KMS-11 (cell line): ENCODE measurements at regions not wholly inside any gene's neighbourhood (a gene's known extent, or its start where the extent isn't known, plus 50 kb on each side); places are given as distances from the start of the nearest gene placed in this dataset.

Source experiments
- H2AFZ ChIP-seq: fragments of 200-600 bp; sonication (generic); 2 replicates; pipeline ENCODE4 v1.6.1; 2016; ENCODE audit warnings: antibody characterized with exemption, mixed run types, low read depth
- H3K27ac ChIP-seq: fragments of 200-600 bp; sonication (generic); 2 replicates; pipeline ENCODE4 v1.6.1; 2016; ENCODE audit warnings: mild to moderate bottlenecking, mixed run types
- H3K27me3 ChIP-seq: fragments of 200-600 bp; sonication (generic); 2 replicates; pipeline ENCODE4 v1.6.1; 2017; ENCODE audit warnings: mild to moderate bottlenecking, low read depth, mixed run types, moderate library complexity; ENCODE audit not compliant: insufficient read depth
- H3K36me3 ChIP-seq: fragments of 200-600 bp; sonication (generic); 2 replicates; pipeline ENCODE4 v1.6.1; 2017; ENCODE audit warnings: mild to moderate bottlenecking, mixed run types; ENCODE audit not compliant: insufficient read depth
- H3K4me1 ChIP-seq: fragments of 200-600 bp; sonication (generic); 2 replicates; pipeline ENCODE4 v1.6.1; 2016; ENCODE audit warnings: mild to moderate bottlenecking, low read depth, mixed run types; ENCODE audit not compliant: poor library complexity, severe bottlenecking
- H3K4me2 ChIP-seq: fragments of 200-600 bp; sonication (generic); 2 replicates; pipeline ENCODE4 v1.7.0; 2016; ENCODE audit warnings: mild to moderate bottlenecking, mixed run types
- H3K4me3 ChIP-seq: fragments of 200-600 bp; sonication (generic); IDR thresholded peaks from 2 replicates; pipeline ENCODE4 v1.6.1; 2017; ENCODE audit warnings: low read depth, low read length, mixed read lengths; ENCODE audit not compliant: insufficient read depth
- H3K79me2 ChIP-seq: fragments of 200-600 bp; sonication (generic); 2 replicates; pipeline ENCODE4 v1.6.1; 2016; ENCODE audit warnings: low read depth, mixed run types; ENCODE audit not compliant: insufficient read depth
- H3K9ac ChIP-seq: fragments of 200-600 bp; sonication (generic); 2 replicates; pipeline ENCODE4 v1.6.1; 2016; ENCODE audit warnings: mild to moderate bottlenecking, mixed run types
- H4K20me1 ChIP-seq: fragments of 200-600 bp; sonication (generic); 2 replicates; pipeline ENCODE4 v1.6.1; 2016; ENCODE audit warnings: mild to moderate bottlenecking, mixed run types; ENCODE audit not compliant: insufficient read depth
- TF ChIP-seq, protein P1 (sequence below): fragments of 200-600 bp; sonication (generic); conservative IDR thresholded peaks from 2 replicates; pipeline ENCODE4 v1.6.1; 2017; ENCODE audit warnings: low read depth, mild to moderate bottlenecking, antibody characterized with exemption, low read length, moderate library complexity, mixed read lengths

DNA sequence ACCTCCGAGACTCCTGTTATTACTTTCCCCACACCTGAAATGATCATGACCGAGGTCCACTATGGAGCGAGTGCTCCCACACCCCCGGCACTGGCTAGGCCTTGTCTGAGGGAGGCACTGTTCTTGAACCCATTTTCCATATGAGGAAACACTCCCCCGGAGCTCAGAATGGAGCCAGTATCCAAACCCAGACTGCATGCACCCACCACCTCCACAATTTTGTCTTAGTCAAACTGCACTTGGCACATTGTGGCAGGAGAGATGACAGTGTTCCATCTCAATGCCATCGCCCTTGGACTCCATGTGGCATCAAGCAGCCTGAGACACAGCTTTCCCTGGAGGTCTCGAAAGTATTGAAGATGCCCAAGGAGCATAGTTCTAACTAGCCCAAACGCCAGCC is 154.1 kb downstream of the NUP210 start:
- no peaks in the 10 kb centered on the region for H3K4me1 ChIP-seq
- H4K20me1 ChIP-seq = no peaks in the 10 kb centered on the region
- no peak overlapping the region for H3K9ac ChIP-seq
- no peaks in the 10 kb centered on the region for H3K36me3 ChIP-seq
- TF ChIP-seq, protein P1, sequence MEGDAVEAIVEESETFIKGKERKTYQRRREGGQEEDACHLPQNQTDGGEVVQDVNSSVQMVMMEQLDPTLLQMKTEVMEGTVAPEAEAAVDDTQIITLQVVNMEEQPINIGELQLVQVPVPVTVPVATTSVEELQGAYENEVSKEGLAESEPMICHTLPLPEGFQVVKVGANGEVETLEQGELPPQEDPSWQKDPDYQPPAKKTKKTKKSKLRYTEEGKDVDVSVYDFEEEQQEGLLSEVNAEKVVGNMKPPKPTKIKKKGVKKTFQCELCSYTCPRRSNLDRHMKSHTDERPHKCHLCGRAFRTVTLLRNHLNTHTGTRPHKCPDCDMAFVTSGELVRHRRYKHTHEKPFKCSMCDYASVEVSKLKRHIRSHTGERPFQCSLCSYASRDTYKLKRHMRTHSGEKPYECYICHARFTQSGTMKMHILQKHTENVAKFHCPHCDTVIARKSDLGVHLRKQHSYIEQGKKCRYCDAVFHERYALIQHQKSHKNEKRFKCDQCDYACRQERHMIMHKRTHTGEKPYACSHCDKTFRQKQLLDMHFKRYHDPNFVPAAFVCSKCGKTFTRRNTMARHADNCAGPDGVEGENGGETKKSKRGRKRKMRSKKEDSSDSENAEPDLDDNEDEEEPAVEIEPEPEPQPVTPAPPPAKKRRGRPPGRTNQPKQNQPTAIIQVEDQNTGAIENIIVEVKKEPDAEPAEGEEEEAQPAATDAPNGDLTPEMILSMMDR = no peak
- H2AFZ ChIP-seq = no peak overlapping the region
- no peak overlapping the region for H3K4me2 ChIP-seq
- no peaks in the 10 kb centered on the region for H3K79me2 ChIP-seq
- no peak overlapping the region for H3K27ac ChIP-seq
- H3K4me3 ChIP-seq = no peak overlapping the region
- H3K27me3 ChIP-seq = no peaks in the 10 kb centered on the region

DNA sequence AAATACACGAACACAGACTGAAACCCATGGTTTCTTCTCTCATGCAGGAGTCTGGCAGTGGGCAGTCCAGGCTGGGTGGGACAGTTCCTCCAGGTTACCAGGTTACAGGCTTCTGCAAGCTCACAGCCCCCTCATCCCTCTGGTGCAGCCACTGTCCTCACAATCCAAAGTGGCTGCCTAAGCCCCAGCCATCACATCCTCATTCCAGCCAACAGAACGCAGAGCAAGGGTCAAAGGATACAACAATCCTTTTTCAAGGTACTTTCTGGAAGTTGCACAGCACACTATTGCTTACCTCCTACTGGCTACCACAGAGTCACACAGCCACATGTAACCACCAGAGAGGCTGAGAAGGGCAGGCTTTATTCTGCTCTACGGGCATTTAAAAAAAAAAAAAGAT is 154.6 kb downstream of the NUP210 start:
- no peak overlapping the region for H3K4me3 ChIP-seq
- no peak overlapping the region for H3K4me2 ChIP-seq
- no peaks in the 10 kb centered on the region for H3K79me2 ChIP-seq
- no peaks in the 10 kb centered on the region for H3K27me3 ChIP-seq
- no peaks in the 10 kb centered on the region for H4K20me1 ChIP-seq
- H2AFZ ChIP-seq = no peak overlapping the region
- no peak overlapping the region for H3K27ac ChIP-seq
- TF ChIP-seq, protein P1 = no peak
- H3K4me1 ChIP-seq = no peaks in the 10 kb centered on the region
- H3K9ac ChIP-seq = no peak overlapping the region
- H3K36me3 ChIP-seq = no peaks in the 10 kb centered on the region

DNA sequence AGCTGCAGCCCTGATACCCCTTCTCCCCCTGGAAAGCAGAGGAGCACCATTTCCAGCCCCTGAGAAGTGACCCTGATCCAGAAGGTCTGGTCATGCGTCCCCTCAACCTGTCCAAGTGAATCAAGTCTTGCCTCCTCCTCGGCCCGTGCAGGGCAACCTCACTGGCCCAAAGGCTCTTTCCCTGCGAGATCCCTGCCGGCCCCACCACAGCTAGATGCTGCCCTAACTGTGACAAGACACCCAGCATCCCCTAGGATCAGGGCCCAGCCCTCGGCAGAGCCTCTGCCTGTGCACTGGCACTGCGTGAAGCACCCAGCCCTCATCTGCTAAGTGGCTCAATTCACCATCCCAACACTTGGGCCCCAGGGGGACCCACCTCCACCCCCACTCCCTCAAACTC is 155.1 kb downstream of the NUP210 start:
- no peaks in the 10 kb centered on the region for H3K36me3 ChIP-seq
- H4K20me1 ChIP-seq = no peaks in the 10 kb centered on the region
- H3K27me3 ChIP-seq = no peaks in the 10 kb centered on the region
- no peaks in the 10 kb centered on the region for H3K4me1 ChIP-seq
- H3K9ac ChIP-seq = no peak overlapping the region
- no peak overlapping the region for H2AFZ ChIP-seq
- no peak overlapping the region for H3K4me2 ChIP-seq
- no peak overlapping the region for H3K4me3 ChIP-seq
- TF ChIP-seq, protein P1 = no peak
- no peaks in the 10 kb centered on the region for H3K79me2 ChIP-seq
- no peak overlapping the region for H3K27ac ChIP-seq

DNA sequence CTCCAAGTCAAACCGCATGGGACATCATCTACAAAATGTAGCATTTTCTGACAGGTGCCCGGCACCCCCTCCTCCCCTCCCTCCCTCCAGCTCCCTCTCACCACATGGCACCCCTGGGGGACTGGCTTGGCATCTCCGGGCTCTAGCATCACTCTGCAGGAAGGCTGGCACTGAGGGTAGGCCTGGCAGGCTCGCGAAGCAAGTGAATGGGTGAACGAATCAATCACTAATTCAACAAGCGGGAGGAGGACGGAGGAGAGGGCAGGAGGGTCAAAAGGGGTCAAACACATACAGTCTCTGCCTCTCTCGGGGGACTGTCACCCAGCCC is 155.7 kb downstream of the NUP210 start:
- TF ChIP-seq, protein P1 = no peak
- Histone ChIP-seq H3K9ac (no peak overlapping the region), H3K4me3 (no peak overlapping the region), H3K79me2 (no peaks in the 10 kb centered on the region), H3K4me2 (no peak overlapping the region), H2AFZ (no peak overlapping the region), H3K27ac (no peak overlapping the region), H3K27me3 (no peaks in the 10 kb centered on the region), H3K36me3 (no peaks in the 10 kb centered on the region), H4K20me1 (no peaks in the 10 kb centered on the region), H3K4me1 (no peaks in the 10 kb centered on the region)
